Cardiac muscle cell (in vitro differentiated cells and primary cell): ENCODE measurements at regions not wholly inside any gene's neighbourhood (a gene's known extent, or its start where the extent isn't known, plus 50 kb on each side); places are given as distances from the start of the nearest gene placed in this dataset.

Experiments
- DNase-seq, 2 donors: peaks; one replicate each; pipeline versions ENCODE4 v3.0.0 to v3.0.0-alpha.2; 2010 to 2017; ENCODE audit warnings: low read depth in 1 of 2, low spot score in 1 of 2
- H3K27ac ChIP-seq: fragments of 200-600 bp; sonication (generic); 2 replicates; pipeline ENCODE4 v1.5.1; 2016
- H3K27me3 ChIP-seq: fragments of 200-600 bp; sonication (generic); 2 replicates; pipeline ENCODE4 v1.6.0; 2016; ENCODE audit warnings: control low read depth
- H3K36me3 ChIP-seq: fragments of 200-600 bp; sonication (generic); 2 replicates; pipeline ENCODE4 v1.5.1; 2016; ENCODE audit warnings: control low read depth
- H3K4me1 ChIP-seq: fragments of 200-600 bp; sonication (generic); 2 replicates; pipeline ENCODE4 v1.8.1; 2017; ENCODE audit warnings: low read depth, mild to moderate bottlenecking, mixed run types
- H3K4me3 ChIP-seq: fragments of 200-600 bp; sonication (generic); 2 replicates; pipeline ENCODE4 v1.5.1; 2016; ENCODE audit warnings: mild to moderate bottlenecking
- H3K9me3 ChIP-seq: fragments of 200-600 bp; sonication (generic); 2 replicates; pipeline ENCODE4 v1.5.1; 2017; ENCODE audit warnings: low read depth, mild to moderate bottlenecking, control low read depth
- TF ChIP-seq, protein P1 (sequence below): IDR thresholded peaks from 2 replicates; pipeline ENCODE4 v1.5.1; 2012; ENCODE audit warnings: low read depth, mild to moderate bottlenecking, low read length

- Histone ChIP-seq H3K27ac (no peak overlapping the region), H3K9me3 (no peaks in the 10 kb centered on the region), H3K4me1 (peaks cover 8% of the 10 kb centered on the region), H3K4me3 (no peak overlapping the region), H3K36me3 (no peaks in the 10 kb centered on the region), H3K27me3 (no peaks in the 10 kb centered on the region)
- DNase-seq, result no peak
- TF ChIP-seq, protein P1, sequence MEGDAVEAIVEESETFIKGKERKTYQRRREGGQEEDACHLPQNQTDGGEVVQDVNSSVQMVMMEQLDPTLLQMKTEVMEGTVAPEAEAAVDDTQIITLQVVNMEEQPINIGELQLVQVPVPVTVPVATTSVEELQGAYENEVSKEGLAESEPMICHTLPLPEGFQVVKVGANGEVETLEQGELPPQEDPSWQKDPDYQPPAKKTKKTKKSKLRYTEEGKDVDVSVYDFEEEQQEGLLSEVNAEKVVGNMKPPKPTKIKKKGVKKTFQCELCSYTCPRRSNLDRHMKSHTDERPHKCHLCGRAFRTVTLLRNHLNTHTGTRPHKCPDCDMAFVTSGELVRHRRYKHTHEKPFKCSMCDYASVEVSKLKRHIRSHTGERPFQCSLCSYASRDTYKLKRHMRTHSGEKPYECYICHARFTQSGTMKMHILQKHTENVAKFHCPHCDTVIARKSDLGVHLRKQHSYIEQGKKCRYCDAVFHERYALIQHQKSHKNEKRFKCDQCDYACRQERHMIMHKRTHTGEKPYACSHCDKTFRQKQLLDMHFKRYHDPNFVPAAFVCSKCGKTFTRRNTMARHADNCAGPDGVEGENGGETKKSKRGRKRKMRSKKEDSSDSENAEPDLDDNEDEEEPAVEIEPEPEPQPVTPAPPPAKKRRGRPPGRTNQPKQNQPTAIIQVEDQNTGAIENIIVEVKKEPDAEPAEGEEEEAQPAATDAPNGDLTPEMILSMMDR, result no peak
Observed at GRCh38 chr1:81519987-81520386, 280.7 kb upstream of the ADGRL2 start.

- peaks cover 11% of the 10 kb centered on the region for H3K4me1 ChIP-seq
- H3K9me3 ChIP-seq, result no peaks in the 10 kb centered on the region
- no peaks in the 10 kb centered on the region for H3K36me3 ChIP-seq
- no peak overlapping the region for H3K27ac ChIP-seq
- H3K4me3 ChIP-seq, result no peak overlapping the region
- TF ChIP-seq, protein P1, result no peak
- H3K27me3 ChIP-seq, result no peaks in the 10 kb centered on the region
- peak in 1 of 2 donors; percentile 30 for DNase-seq
Observed at GRCh38 chr1:81517987-81518386, 282.7 kb upstream of the ADGRL2 start.

DNA sequence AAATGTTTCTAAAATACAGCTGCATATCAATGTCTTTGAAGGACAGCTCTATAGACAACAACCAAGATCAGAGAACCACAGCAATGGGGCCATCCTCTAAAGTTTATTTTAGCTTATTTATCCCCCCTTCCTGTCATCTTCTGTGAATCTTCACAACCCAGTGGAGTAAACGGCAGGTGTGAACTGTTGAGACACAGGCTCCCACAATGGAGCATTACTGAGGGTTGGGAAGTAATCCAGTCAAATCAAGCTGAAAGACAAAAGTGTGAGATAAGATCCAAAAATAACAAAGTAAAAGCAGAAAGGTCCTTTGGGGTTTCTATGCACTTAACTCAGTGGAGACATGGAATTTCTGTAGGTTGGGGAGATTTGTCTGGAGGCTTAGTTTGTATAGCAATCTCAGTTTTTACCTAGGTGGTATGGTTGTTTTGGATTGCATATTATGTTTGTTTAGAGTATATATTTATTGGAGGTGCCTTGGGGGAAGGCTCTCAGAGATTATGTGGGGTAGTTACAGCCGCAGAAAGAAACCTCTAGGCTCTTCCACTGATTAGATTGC, 286.9 kb upstream of the ADGRL2 start:
- no peak overlapping the region for H3K27ac ChIP-seq
- no peaks in the 10 kb centered on the region for H3K9me3 ChIP-seq
- H3K27me3 ChIP-seq, result no peaks in the 10 kb centered on the region
- no peak overlapping the region for H3K4me3 ChIP-seq
- DNase-seq, result no peak
- H3K4me1 ChIP-seq, result peaks cover 21% of the 10 kb centered on the region
- TF ChIP-seq, protein P1, result no peak
- no peaks in the 10 kb centered on the region for H3K36me3 ChIP-seq

DNA sequence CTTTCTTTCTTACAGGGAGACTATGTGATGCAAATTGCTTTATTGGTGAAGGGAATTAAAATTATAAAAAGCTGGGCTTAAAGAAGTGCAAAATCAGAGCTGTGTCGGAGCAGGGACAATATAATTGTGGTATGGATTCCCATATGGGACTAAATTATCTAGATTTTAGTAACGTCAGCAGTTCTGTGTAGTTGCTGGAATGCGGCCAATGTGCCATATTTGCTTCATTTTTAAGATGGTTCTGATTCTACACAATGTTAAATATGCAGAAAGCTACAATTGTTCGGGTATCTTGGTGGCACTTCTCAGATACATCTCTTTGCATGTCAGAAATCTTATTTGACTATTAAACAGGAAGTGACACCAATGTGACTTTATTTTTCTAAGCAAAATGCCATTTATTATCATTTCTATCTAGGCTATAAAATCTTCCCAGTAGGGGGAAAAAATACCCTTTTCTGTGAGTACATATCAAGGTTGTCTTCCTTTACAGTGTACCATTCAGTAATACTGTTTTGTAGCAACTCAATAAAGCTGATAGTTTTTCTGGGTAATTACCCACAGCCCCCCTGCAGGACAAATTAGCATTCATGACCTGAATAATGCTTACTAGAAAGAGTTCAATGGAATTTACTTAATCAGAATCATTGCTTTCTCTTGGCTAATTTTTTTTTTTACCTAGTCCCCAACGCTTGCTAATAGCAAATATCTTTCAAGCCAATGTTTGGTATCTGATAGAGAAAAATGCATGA, 288.3 kb upstream of the ADGRL2 start:
- no peaks in the 10 kb centered on the region for H3K36me3 ChIP-seq
- TF ChIP-seq, protein P1, result no peak

GRCh38 chr1:81511281-81511680, 289.5 kb upstream of the ADGRL2 start:
- Histone ChIP-seq H3K4me3 (no peak overlapping the region), H3K4me1 (peaks cover 13% of the 10 kb centered on the region), H3K9me3 (no peaks in the 10 kb centered on the region), H3K27me3 (no peaks in the 10 kb centered on the region), H3K27ac (no peak overlapping the region), H3K36me3 (no peaks in the 10 kb centered on the region)
- TF ChIP-seq, protein P1, result no peak
- no peak for DNase-seq

More for the DNA sequence above, 288.3 kb upstream of the ADGRL2 start:
- Histone ChIP-seq H3K4me1 (peaks cover 13% of the 10 kb centered on the region), H3K27ac (no peak overlapping the region), H3K27me3 (no peaks in the 10 kb centered on the region), H3K4me3 (no peak overlapping the region), H3K9me3 (no peaks in the 10 kb centered on the region)
- DNase-seq, result peak in 1 of 2 donors; percentile 31
